IMR-90 (cell line): ENCODE measurements at regions not wholly inside any gene's neighbourhood (a gene's known extent, or its start where the extent isn't known, plus 50 kb on each side); places are given as distances from the start of the nearest gene placed in this dataset.

Experiments
- ATAC-seq: fragments of 200-7000 bp; cut with Tn5 transposase; 2 replicates; pipeline ENCODE4 v1.9.1; 2020; ENCODE audit warnings: low read depth, mild to moderate bottlenecking, moderate library complexity
- BruUV-seq: library from RNA; stranded (reverse); fragments of 400-500 nt; replicated peaks from 2 replicates; lab custom pipeline; 2021; lab: Mats Ljungman, UMichigan
- CTCF ChIA-PET: fragments of 300-600 bp; formaldehyde crosslinking; extraction: SDS; loops from one replicate; lab custom pipeline; 2021; ENCODE audit warnings: antibody characterized with exemption; lab: Yijun Ruan, JAX
- POLR2A ChIA-PET: fragments of 300-600 bp; sonication (Branson Sonifier 250); formaldehyde crosslinking; loops from one replicate; lab custom pipeline; 2022; ENCODE audit warnings: antibody characterized with exemption; ENCODE audit not compliant: unreplicated experiment; lab: Charles Lee
- DNase-seq: peaks from one replicate; pipeline ENCODE4 v3.0.0; 2013
- H2AFZ ChIP-seq: replicated peaks from 2 replicates; pipeline ENCODE3; 2013; ENCODE audit warnings: low read length, mild to moderate bottlenecking; ENCODE audit not compliant: poor library complexity
- H2AK5ac ChIP-seq: 2 replicates; pipeline ENCODE4 v1.6.1; 2013; ENCODE audit warnings: low read depth, low read length, inconsistent platforms
- H2AK9ac ChIP-seq: replicated peaks from 2 replicates; pipeline ENCODE3; 2013; ENCODE audit warnings: mild to moderate bottlenecking, low read depth, low read length, moderate library complexity; ENCODE audit not compliant: poor library complexity
- H2BK120ac ChIP-seq: 2 replicates; pipeline ENCODE4 v1.6.1; 2013; ENCODE audit warnings: low read depth, low read length, inconsistent platforms
- H2BK15ac ChIP-seq: 3 replicates; pipeline ENCODE4 v1.6.1; 2013; ENCODE audit warnings: low read depth, low read length, inconsistent platforms
- H2BK20ac ChIP-seq: 2 replicates; pipeline ENCODE4 v1.6.1; 2013; ENCODE audit warnings: low read depth, mild to moderate bottlenecking, inconsistent platforms, low read length, moderate library complexity
- H2BK5ac ChIP-seq: 2 replicates; pipeline ENCODE4 v1.6.1; 2013; ENCODE audit warnings: mild to moderate bottlenecking, low read depth, low read length, inconsistent platforms; ENCODE audit not compliant: poor library complexity, severe bottlenecking
- H3K14ac ChIP-seq: replicated peaks from 2 replicates; pipeline ENCODE4 v1.6.1; 2013; ENCODE audit warnings: low read depth, low read length, inconsistent platforms
- H3K18ac ChIP-seq: 2 replicates; pipeline ENCODE4 v1.6.1; 2013; ENCODE audit warnings: low read depth, low read length, control low read depth
- H3K23ac ChIP-seq: 2 replicates; pipeline ENCODE4 v1.6.1; 2013; ENCODE audit warnings: low read depth, low read length, inconsistent platforms
- H3K27ac ChIP-seq: 2 replicates; pipeline ENCODE4 v1.5.1; 2013; ENCODE audit warnings: mild to moderate bottlenecking, control low read depth, low read length; ENCODE audit not compliant: insufficient read depth
- H3K27me3 ChIP-seq: 2 replicates; pipeline ENCODE4 v1.6.1; 2013; ENCODE audit warnings: low read length; ENCODE audit not compliant: control insufficient read depth, insufficient read depth
- H3K36me3 ChIP-seq: 2 replicates; pipeline ENCODE4 v1.6.1; 2013; ENCODE audit warnings: low read length, mixed read lengths; ENCODE audit not compliant: control insufficient read depth, insufficient read depth
- H3K4ac ChIP-seq: 2 replicates; pipeline ENCODE4 v1.6.1; 2013; ENCODE audit warnings: low read depth, low read length, inconsistent platforms
- H3K4me1 ChIP-seq: 2 replicates; pipeline ENCODE4 v1.6.1; 2013; ENCODE audit warnings: low read length, mixed read lengths; ENCODE audit not compliant: control insufficient read depth, insufficient read depth
- H3K4me2 ChIP-seq: 2 replicates; pipeline ENCODE4 v1.6.1; 2013; ENCODE audit warnings: low read depth, mild to moderate bottlenecking, control low read depth, low read length, moderate library complexity
- H3K4me3 ChIP-seq: 2 replicates; pipeline ENCODE4 v1.5.1; 2013; ENCODE audit warnings: low read depth, mild to moderate bottlenecking, control low read depth, low read length, moderate library complexity; ENCODE audit not compliant: insufficient read depth
- H3K56ac ChIP-seq: 2 replicates; pipeline ENCODE4 v1.6.1; 2013; ENCODE audit warnings: low read length, inconsistent platforms; ENCODE audit not compliant: insufficient read depth; ENCODE audit errors: extremely low read depth
- H3K79me1 ChIP-seq, 2 experiments: 2 replicates each; pipeline ENCODE4 v1.6.1; 2013; ENCODE audit warnings: low read length in 2 of 2, inconsistent platforms in 1 of 2, low read depth in 1 of 2
- H3K9ac ChIP-seq: 2 replicates; pipeline ENCODE4 v1.6.1; 2013; ENCODE audit warnings: low read depth, low read length, control low read depth
- H3K9me1 ChIP-seq: 2 replicates; pipeline ENCODE4 v1.6.1; 2013; ENCODE audit warnings: low read length, inconsistent platforms; ENCODE audit not compliant: insufficient read depth
- H3K9me3 ChIP-seq: 2 replicates; pipeline ENCODE4 v1.6.1; 2013; ENCODE audit warnings: low read length; ENCODE audit not compliant: control insufficient read depth, insufficient read depth
- H4K20me1 ChIP-seq: 2 replicates; pipeline ENCODE4 v1.6.1; 2013; ENCODE audit warnings: low read length, inconsistent platforms; ENCODE audit not compliant: insufficient read depth
- H4K5ac ChIP-seq: 2 replicates; pipeline ENCODE4 v1.6.1; 2013; ENCODE audit warnings: mild to moderate bottlenecking, low read depth, low read length, control low read depth
- H4K8ac ChIP-seq, 2 experiments: 2 replicates each; pipeline ENCODE4 v1.6.1; 2013; ENCODE audit warnings: low read depth in 2 of 2, low read length in 2 of 2, control low read depth in 1 of 2, inconsistent platforms in 1 of 2
- H4K91ac ChIP-seq: 2 replicates; pipeline ENCODE4 v1.6.1; 2013; ENCODE audit warnings: low read depth, low read length, inconsistent platforms; ENCODE audit not compliant: insufficient read depth
- BHLHE40 ChIP-seq: fragments of 150-350 bp; IDR thresholded peaks from 2 replicates; pipeline ENCODE4 v1.6.1; 2016; ENCODE audit warnings: mild to moderate bottlenecking, low read depth, low read length
- CEBPB ChIP-seq: IDR thresholded peaks from 2 replicates; pipeline ENCODE4 v1.6.1; 2012; ENCODE audit warnings: low read depth, low read length, improper control_type of control experiment
- CHD1 ChIP-seq: IDR thresholded peaks from 2 replicates; pipeline ENCODE4 v1.6.1; 2012; ENCODE audit warnings: low read depth, low read length, improper control_type of control experiment
- FOS ChIP-seq: fragments of 150-350 bp; IDR thresholded peaks from 2 replicates; pipeline ENCODE4 v1.6.1; 2016; ENCODE audit warnings: low read depth, low read length
- MAFK ChIP-seq: IDR thresholded peaks from 2 replicates; pipeline ENCODE4 v1.6.1; 2012; ENCODE audit warnings: low read depth, low read length, improper control_type of control experiment
- MAZ ChIP-seq: IDR thresholded peaks from 2 replicates; pipeline ENCODE4 v1.6.1; 2012; ENCODE audit warnings: low read depth, mild to moderate bottlenecking, low read length, improper control_type of control experiment, moderate library complexity, borderline replicate concordance
- MXI1 ChIP-seq: IDR thresholded peaks from 2 replicates; pipeline ENCODE4 v1.6.1; 2012; ENCODE audit warnings: low read depth, mild to moderate bottlenecking, low read length, moderate library complexity, borderline replicate concordance
- NFE2L2 ChIP-seq: fragments of 150-350 bp; IDR thresholded peaks from 2 replicates; pipeline ENCODE4 v1.6.1; 2016; ENCODE audit warnings: low read depth, mild to moderate bottlenecking, low read length
- RAD21 ChIP-seq: IDR thresholded peaks from 2 replicates; pipeline ENCODE4 v1.6.1; 2012; ENCODE audit warnings: low read length, improper control_type of control experiment
- RCOR1 ChIP-seq: IDR thresholded peaks from 2 replicates; pipeline ENCODE4 v1.6.1; 2012; ENCODE audit warnings: mild to moderate bottlenecking, low read length, improper control_type of control experiment; ENCODE audit not compliant: insufficient replicate concordance
- RFX5 ChIP-seq: IDR thresholded peaks from 2 replicates; pipeline ENCODE4 v1.8.0; 2012; ENCODE audit warnings: low read depth, mild to moderate bottlenecking, low read length, moderate library complexity
- USF2 ChIP-seq: fragments of 150-350 bp; IDR thresholded peaks from 2 replicates; pipeline ENCODE4 v1.6.1; 2017; ENCODE audit warnings: mild to moderate bottlenecking, antibody characterized with exemption, low read length, low read depth
- WGBS, 2 experiments: methylation state at CpG; one replicate each; pipeline versions ENCODE4 v1.1.5 to v1.1.7; 2013; ENCODE audit warnings: missing lambda C conversion rate in 2 of 2; ENCODE audit not compliant: insufficient read length in 1 of 2; ENCODE audit errors: extremely low coverage in 2 of 2; 5-methylcytosine and 5-hydroxymethylcytosine counted together
- dilution Hi-C: fragments of 300-500 bp; cut with HindIII; formaldehyde crosslinking; loops from one replicate; pipeline ENCODE4 v1.14.3; 2018; ENCODE audit warnings: low sequenced_read_pairs; ENCODE audit not compliant: unreplicated experiment
- in situ Hi-C: fragments of 300-500 bp; cut with MboI; formaldehyde crosslinking; loops from 3 replicates; pipeline ENCODE4 v1.14.3; 2019; ENCODE audit warnings: low sequenced_read_pairs, inconsistent platforms, mixed read lengths
- intact Hi-C: fragments of 100-400 bp; cut with micrococcal nuclease; formaldehyde crosslinking; loops from 2 replicates; pipeline ENCODE4 v1.10.0; 2022
- TF ChIP-seq, protein P1 (sequence below): conservative IDR thresholded peaks from 2 replicates; pipeline ENCODE4 v1.5.1; 2012; ENCODE audit warnings: mild to moderate bottlenecking, low read depth, low read length, improper control_type of control experiment

- no peak overlapping the region for H4K8ac ChIP-seq
- no peaks in the 10 kb centered on the region for H3K36me3 ChIP-seq
- POLR2A ChIA-PET = no interaction called here
- no peaks in the 10 kb centered on the region for H3K4me1 ChIP-seq
- TF ChIP-seq RCOR1 (no peak), RAD21 (no peak), NFE2L2 (no peak), MXI1 (no peak), FOS (no peak), BHLHE40 (no peak), MAZ (no peak), CHD1 (no peak), USF2 (no peak), RFX5 (no peak), MAFK (no peak), CEBPB (no peak)
- TF ChIP-seq, protein P1, sequence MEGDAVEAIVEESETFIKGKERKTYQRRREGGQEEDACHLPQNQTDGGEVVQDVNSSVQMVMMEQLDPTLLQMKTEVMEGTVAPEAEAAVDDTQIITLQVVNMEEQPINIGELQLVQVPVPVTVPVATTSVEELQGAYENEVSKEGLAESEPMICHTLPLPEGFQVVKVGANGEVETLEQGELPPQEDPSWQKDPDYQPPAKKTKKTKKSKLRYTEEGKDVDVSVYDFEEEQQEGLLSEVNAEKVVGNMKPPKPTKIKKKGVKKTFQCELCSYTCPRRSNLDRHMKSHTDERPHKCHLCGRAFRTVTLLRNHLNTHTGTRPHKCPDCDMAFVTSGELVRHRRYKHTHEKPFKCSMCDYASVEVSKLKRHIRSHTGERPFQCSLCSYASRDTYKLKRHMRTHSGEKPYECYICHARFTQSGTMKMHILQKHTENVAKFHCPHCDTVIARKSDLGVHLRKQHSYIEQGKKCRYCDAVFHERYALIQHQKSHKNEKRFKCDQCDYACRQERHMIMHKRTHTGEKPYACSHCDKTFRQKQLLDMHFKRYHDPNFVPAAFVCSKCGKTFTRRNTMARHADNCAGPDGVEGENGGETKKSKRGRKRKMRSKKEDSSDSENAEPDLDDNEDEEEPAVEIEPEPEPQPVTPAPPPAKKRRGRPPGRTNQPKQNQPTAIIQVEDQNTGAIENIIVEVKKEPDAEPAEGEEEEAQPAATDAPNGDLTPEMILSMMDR = no peak
- H2BK120ac ChIP-seq = no peak overlapping the region
- H2BK5ac ChIP-seq = no peak overlapping the region
- H2AK9ac ChIP-seq = no peak overlapping the region
- DNase-seq (no peak), ATAC-seq (no peak)
- CTCF ChIA-PET = no interaction called here
- no peak overlapping the region for H4K5ac ChIP-seq
- intact Hi-C loops = no loop called here
- no TSS peak for BruUV-seq
- no peak overlapping the region for H4K91ac ChIP-seq
- H3K4me3 ChIP-seq = no peak overlapping the region
- H2AFZ ChIP-seq = no peak overlapping the region
- H3K9me3 ChIP-seq = peaks cover 6% of the 10 kb centered on the region
- H2BK20ac ChIP-seq = no peak overlapping the region
- no peak overlapping the region for H3K4me2 ChIP-seq
- H3K9me1 ChIP-seq = no peaks in the 10 kb centered on the region
- no peaks in the 10 kb centered on the region for H3K27me3 ChIP-seq
- H3K56ac ChIP-seq = no peak overlapping the region
- H3K4ac ChIP-seq = no peak overlapping the region
- H4K20me1 ChIP-seq = no peaks in the 10 kb centered on the region
- H3K23ac ChIP-seq = no peak overlapping the region
- H2AK5ac ChIP-seq = no peak overlapping the region
- H3K9ac ChIP-seq = no peak overlapping the region
- no peak overlapping the region for H3K14ac ChIP-seq
- no peak overlapping the region for H3K18ac ChIP-seq
- WGBS, 2 experiments = 40% methylated on average over 1 of the region's 2 CpGs; no CpG with 5 or more reads in 1 of the 2 experiments
- no peak overlapping the region for H2BK15ac ChIP-seq
- no peaks in the 10 kb centered on the region for H3K79me1 ChIP-seq
- no peak overlapping the region for H3K27ac ChIP-seq
- in situ Hi-C loops = no loop called here
- dilution Hi-C loops = no loop called here
Measured at GRCh38 chr16:26261621-26262020, 569.9 kb downstream of the HS3ST4 start.
